K562 (cell line): ENCODE measurements at regions not wholly inside any gene's neighbourhood (a gene's known extent, or its start where the extent isn't known, plus 50 kb on each side); places are given as distances from the start of the nearest gene placed in this dataset.

Source experiments
- ARID1B ChIP-seq: fragments of 450-650 bp; IDR thresholded peaks from 2 replicates; pipeline ENCODE4 v1.6.1; 2016; ENCODE audit warnings: antibody characterized with exemption, mild to moderate bottlenecking, inconsistent platforms
- BCL6 ChIP-seq: fragments of 250-450 bp; sonication (Bioruptor Pico); IDR thresholded peaks from 2 replicates; pipeline ENCODE4 v1.4.0; 2020
- EGR1 ChIP-seq: fragments of 450-650 bp; conservative IDR thresholded peaks from 2 replicates; pipeline ENCODE4 v1.6.1; 2017; ENCODE audit warnings: mild to moderate bottlenecking
- ELF2 ChIP-seq: fragments of 250-450 bp; sonication (Bioruptor Pico); IDR thresholded peaks from 2 replicates; pipeline ENCODE4 v1.5.0; 2021; ENCODE audit warnings: mild to moderate bottlenecking
- EP400 ChIP-seq: fragments of 450-650 bp; IDR thresholded peaks from 2 replicates; pipeline ENCODE4 v1.6.1; 2017; ENCODE audit warnings: antibody characterized with exemption, mild to moderate bottlenecking, moderate library complexity
- HCFC1 ChIP-seq: IDR thresholded peaks from 2 replicates; pipeline ENCODE4 v1.6.1; 2012; ENCODE audit warnings: low read depth, low read length, improper control_type of control experiment
- HNRNPH1 ChIP-seq: fragments of 200-400 bp; formaldehyde crosslinking; optimal IDR thresholded peaks from 2 replicates; pipeline ENCODE3; 2017; ENCODE audit warnings: low read depth, mild to moderate bottlenecking, low read length, moderate library complexity
- HNRNPK ChIP-seq: fragments of 200-400 bp; formaldehyde crosslinking; IDR thresholded peaks from one replicate; pipeline ENCODE4 v1.6.1; 2018; ENCODE audit warnings: mild to moderate bottlenecking, low read depth, low read length; ENCODE audit not compliant: poor library complexity, severe bottlenecking
- JUND ChIP-seq, 2 experiments: IDR thresholded peaks; 2 replicates in 1 of 2; 3 replicates in 1 of 2; pipeline ENCODE4 v1.6.1; 2011; ENCODE audit warnings: borderline replicate concordance in 2 of 2, low read depth in 2 of 2, low read length in 2 of 2, improper control_type of control experiment in 1 of 2, missing biosample characterization in 1 of 2, missing genetic modification characterization in 1 of 2, missing genetic modification reagents in 1 of 2
- MCM3 ChIP-seq: fragments of 450-650 bp; IDR thresholded peaks from 2 replicates; pipeline ENCODE4 v1.6.1; 2016
- NFXL1 ChIP-seq: fragments of 450-650 bp; formaldehyde crosslinking; IDR thresholded peaks from 2 replicates; pipeline ENCODE4 v1.4.0; 2021; ENCODE audit warnings: mild to moderate bottlenecking
- RFX1 ChIP-seq: fragments of 450-650 bp; IDR thresholded peaks from 2 replicates; pipeline ENCODE4 v1.6.1; 2016; ENCODE audit warnings: mild to moderate bottlenecking, moderate library complexity
- SPI1 ChIP-seq: IDR thresholded peaks from 2 replicates; pipeline ENCODE4 v1.6.1; 2011; ENCODE audit warnings: low read depth, low read length, control low read depth, borderline replicate concordance
- YY1 ChIP-seq, 3 experiments: IDR thresholded peaks; 2 replicates each; pipeline ENCODE4 v1.6.1; 2011; ENCODE audit warnings: low read length in 2 of 3, mild to moderate bottlenecking in 2 of 3, moderate library complexity in 2 of 3, borderline replicate concordance in 1 of 3, control low read depth in 1 of 3, low read depth in 1 of 3; ENCODE audit not compliant: insufficient read depth in 3 of 3, insufficient replicate concordance in 2 of 3, control insufficient read depth in 1 of 3, insufficient read length in 1 of 3; ENCODE audit errors: extremely low read depth in 1 of 3
- ZNF217 ChIP-seq: sonication (generic); formaldehyde crosslinking; IDR thresholded peaks from 2 replicates; pipeline ENCODE4 v1.8.0; 2022; ENCODE audit warnings: mild to moderate bottlenecking, missing genetic modification reagents
- ZNF830 ChIP-seq: fragments of 250-450 bp; sonication (Bioruptor Pico); IDR thresholded peaks from 2 replicates; pipeline ENCODE4 v1.5.0; 2021; ENCODE audit warnings: mild to moderate bottlenecking
- TF ChIP-seq, protein P1 (sequence below): fragments of 250-450 bp; sonication (Bioruptor Pico); IDR thresholded peaks from 2 replicates; pipeline ENCODE4 v1.5.0; 2021; ENCODE audit warnings: mild to moderate bottlenecking, borderline replicate concordance
- TF ChIP-seq, protein P2 (sequence below): fragments of 250-450 bp; sonication (Bioruptor Pico); IDR thresholded peaks from 2 replicates; pipeline ENCODE4 v1.8.0; 2021; ENCODE audit warnings: borderline replicate concordance, mild to moderate bottlenecking, moderate library complexity; ENCODE audit not compliant: poor library complexity, severe bottlenecking
- TF ChIP-seq, protein P3 (sequence below): IDR thresholded peaks from 2 replicates; pipeline ENCODE4 v1.6.1; 2011; ENCODE audit not compliant: insufficient read length; ENCODE audit errors: extremely low read depth
- TF ChIP-seq, protein P4 (sequence below): fragments of 450-650 bp; IDR thresholded peaks from 2 replicates; pipeline ENCODE4 v1.7.1; 2018; ENCODE audit warnings: mild to moderate bottlenecking, low read depth; ENCODE audit not compliant: partially characterized antibody
- TF ChIP-seq, protein P5 (sequence below): sonication (generic); formaldehyde crosslinking; IDR thresholded peaks from 2 replicates; pipeline ENCODE4 v1.9.0; 2022; ENCODE audit warnings: mild to moderate bottlenecking, missing genetic modification reagents

DNA sequence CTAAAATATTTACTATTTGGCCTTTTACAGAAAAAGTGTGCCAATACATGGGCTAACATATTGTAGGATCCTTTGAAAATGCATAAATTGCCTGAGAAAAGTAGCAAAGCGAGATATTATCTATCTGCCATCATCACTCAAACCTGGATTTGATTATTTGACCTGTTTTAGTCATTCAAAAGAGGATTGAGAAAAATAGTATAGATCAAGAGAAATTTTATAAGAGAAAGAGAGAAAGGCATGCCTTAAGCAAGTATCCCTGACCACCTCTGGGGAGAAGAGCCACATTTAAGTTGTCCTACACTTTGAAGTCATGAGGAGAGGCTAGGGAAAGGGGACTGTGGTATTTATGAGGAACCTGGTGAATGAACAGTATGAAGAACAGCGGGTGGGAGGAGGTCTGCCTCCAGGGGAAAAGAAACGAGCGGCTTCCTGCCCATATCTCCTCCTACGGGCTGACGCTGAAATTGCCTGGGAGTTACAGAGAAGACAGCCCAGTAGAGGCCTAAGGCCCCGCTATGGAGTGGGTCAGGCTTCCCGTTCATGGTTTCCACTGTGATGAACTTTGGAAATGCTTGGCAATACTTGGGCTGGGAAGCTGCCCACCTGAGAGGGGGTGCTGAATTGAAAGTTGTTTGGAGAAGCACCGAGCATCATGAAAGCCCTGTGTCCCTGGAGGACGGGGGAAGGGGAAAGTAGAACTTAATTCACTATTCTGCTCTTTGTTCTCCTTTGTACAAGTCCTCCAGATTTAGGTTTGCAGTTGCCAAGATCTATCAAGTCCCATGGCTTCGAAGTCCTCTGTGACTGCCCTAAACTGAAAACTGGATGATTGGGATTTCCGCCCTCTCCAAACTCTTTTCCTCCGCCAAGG lies 106.9 kb upstream of the ACSL4 start (continued):
- TF ChIP-seq, protein P1, sequence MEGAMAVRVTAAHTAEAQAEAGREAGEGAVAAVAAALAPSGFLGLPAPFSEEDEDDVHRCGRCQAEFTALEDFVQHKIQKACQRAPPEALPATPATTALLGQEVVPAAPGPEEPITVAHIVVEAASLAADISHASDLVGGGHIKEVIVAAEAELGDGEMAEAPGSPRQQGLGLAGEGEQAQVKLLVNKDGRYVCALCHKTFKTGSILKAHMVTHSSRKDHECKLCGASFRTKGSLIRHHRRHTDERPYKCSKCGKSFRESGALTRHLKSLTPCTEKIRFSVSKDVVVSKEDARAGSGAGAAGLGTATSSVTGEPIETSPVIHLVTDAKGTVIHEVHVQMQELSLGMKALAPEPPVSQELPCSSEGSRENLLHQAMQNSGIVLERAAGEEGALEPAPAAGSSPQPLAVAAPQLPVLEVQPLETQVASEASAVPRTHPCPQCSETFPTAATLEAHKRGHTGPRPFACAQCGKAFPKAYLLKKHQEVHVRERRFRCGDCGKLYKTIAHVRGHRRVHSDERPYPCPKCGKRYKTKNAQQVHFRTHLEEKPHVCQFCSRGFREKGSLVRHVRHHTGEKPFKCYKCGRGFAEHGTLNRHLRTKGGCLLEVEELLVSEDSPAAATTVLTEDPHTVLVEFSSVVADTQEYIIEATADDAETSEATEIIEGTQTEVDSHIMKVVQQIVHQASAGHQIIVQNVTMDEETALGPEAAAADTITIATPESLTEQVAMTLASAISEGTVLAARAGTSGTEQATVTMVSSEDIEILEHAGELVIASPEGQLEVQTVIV, result no peak
- TF ChIP-seq, protein P2, sequence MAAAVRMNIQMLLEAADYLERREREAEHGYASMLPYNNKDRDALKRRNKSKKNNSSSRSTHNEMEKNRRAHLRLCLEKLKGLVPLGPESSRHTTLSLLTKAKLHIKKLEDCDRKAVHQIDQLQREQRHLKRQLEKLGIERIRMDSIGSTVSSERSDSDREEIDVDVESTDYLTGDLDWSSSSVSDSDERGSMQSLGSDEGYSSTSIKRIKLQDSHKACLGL (CRISPR knock-in tag), result no peak
- TF ChIP-seq ZNF217 (CRISPR knock-in tag) (no peak), SPI1 (no peak), RFX1 (no peak), HNRNPH1 (no peak), JUND (IDR thresholded peaks at IDR 0.05; ENCODE audit: borderline replicate concordance, low read depth, low read length) (0 out of 2 replicates have a peak, but pooled peaks have one; percentile 6), JUND (tag; IDR thresholded peaks at IDR 0.05; ENCODE audit: borderline replicate concordance, low read depth, low read length) (no peak; the same call in 2 of the 3 replicates), ARID1B (no peak), ELF2 (CRISPR knock-in tag) (no peak), NFXL1 (CRISPR knock-in tag) (no peak), HNRNPK (no peak), MCM3 (no peak), HCFC1 (no peak), YY1 (IDR thresholded peaks at IDR 0.05; ENCODE audit: borderline replicate concordance in 1 of 3, control insufficient read depth in 1 of 3, extremely low read depth in 1 of 3, insufficient read depth in 3 of 3, insufficient read length in 1 of 3, insufficient replicate concordance in 2 of 3, low read depth in 1 of 3, low read length in 2 of 3) (no peak), EGR1 (no peak), EP400 (no peak), ZNF830 (CRISPR knock-in tag) (no peak), BCL6 (CRISPR knock-in tag) (no peak)
- TF ChIP-seq, protein P3, sequence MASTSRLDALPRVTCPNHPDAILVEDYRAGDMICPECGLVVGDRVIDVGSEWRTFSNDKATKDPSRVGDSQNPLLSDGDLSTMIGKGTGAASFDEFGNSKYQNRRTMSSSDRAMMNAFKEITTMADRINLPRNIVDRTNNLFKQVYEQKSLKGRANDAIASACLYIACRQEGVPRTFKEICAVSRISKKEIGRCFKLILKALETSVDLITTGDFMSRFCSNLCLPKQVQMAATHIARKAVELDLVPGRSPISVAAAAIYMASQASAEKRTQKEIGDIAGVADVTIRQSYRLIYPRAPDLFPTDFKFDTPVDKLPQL, result no peak
- TF ChIP-seq, protein P4, sequence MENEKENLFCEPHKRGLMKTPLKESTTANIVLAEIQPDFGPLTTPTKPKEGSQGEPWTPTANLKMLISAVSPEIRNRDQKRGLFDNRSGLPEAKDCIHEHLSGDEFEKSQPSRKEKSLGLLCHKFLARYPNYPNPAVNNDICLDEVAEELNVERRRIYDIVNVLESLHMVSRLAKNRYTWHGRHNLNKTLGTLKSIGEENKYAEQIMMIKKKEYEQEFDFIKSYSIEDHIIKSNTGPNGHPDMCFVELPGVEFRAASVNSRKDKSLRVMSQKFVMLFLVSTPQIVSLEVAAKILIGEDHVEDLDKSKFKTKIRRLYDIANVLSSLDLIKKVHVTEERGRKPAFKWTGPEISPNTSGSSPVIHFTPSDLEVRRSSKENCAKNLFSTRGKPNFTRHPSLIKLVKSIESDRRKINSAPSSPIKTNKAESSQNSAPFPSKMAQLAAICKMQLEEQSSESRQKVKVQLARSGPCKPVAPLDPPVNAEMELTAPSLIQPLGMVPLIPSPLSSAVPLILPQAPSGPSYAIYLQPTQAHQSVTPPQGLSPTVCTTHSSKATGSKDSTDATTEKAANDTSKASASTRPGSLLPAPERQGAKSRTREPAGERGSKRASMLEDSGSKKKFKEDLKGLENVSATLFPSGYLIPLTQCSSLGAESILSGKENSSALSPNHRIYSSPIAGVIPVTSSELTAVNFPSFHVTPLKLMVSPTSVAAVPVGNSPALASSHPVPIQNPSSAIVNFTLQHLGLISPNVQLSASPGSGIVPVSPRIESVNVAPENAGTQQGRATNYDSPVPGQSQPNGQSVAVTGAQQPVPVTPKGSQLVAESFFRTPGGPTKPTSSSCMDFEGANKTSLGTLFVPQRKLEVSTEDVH, result no peak
- TF ChIP-seq, protein P5, sequence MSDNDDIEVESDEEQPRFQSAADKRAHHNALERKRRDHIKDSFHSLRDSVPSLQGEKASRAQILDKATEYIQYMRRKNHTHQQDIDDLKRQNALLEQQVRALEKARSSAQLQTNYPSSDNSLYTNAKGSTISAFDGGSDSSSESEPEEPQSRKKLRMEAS (CRISPR knock-in tag), result no peak
